GM19468 (cell line): ENCODE measurements at regions not wholly inside any gene's neighbourhood (a gene's known extent, or its start where the extent isn't known, plus 50 kb on each side); places are given as distances from the start of the nearest gene placed in this dataset.

Experiments
- ATAC-seq: cut with Tn5 transposase; IDR thresholded peaks from one replicate; pipeline ENCODE4 v1.9.1; 2021; ENCODE audit warnings: mild to moderate bottlenecking, moderate library complexity, moderate number of reproducible peaks; ENCODE audit not compliant: unreplicated experiment; ENCODE audit errors: extremely low read depth

DNA sequence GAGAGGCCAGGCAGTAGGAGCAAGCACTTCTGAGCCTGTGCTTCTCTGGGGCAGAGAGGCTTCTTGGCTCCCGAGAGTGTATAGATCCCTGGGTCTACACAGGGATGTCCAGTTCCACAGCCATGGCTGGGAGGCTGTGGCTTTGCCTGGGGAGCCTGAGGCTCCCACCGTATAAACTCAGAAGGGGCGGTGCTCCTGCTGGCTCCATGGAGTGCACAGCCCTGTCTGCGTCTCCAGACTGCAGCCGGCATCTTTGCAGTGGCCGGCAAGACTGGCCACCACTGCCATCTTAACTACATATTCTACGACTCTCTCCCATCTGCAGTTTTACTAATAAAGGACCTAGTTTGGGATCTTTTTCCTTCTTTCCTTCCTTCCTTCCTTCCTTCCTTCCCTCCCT lies 1253.8 kb downstream of the C4orf33 start:
- no peak for ATAC-seq

DNA sequence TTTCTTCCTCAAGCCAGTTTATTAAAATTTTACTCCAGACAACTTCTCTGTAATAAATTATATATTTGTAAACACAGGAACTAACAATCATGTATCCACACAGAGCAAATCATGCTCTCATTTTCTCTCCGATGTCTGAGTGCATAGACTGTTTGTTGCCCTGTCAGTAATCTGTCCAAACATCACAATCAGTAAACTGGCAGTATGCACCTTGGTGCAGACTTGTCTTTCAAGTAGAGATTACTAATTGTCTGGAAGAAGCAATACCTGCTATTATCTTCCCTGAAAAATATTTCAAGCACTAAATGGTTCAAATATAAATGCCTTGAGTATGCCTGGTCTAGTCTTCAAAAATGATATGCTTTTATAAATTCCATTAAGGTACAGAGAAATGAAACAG lies 1260.9 kb downstream of the C4orf33 start:
- ATAC-seq, result no peak

DNA sequence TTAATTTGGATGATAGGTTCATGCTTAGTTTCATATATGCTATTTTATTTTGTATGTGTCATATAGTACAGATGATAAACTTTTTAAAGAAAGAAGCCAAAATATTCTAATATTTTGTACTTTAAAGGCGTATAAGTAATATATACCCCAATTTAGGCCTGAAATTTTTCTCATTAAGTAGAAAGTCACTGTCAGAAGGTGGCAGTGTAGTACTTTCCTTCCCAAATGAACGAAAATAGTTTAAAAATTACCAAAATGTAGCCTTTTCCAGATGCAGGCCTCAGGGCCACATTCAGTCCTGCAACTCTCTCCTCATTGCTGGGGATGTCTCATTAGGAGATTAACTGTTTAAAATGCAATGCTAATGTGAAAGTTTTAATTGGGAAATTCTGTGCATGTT lies 1263.6 kb downstream of the C4orf33 start:
- ATAC-seq, result no peak

DNA sequence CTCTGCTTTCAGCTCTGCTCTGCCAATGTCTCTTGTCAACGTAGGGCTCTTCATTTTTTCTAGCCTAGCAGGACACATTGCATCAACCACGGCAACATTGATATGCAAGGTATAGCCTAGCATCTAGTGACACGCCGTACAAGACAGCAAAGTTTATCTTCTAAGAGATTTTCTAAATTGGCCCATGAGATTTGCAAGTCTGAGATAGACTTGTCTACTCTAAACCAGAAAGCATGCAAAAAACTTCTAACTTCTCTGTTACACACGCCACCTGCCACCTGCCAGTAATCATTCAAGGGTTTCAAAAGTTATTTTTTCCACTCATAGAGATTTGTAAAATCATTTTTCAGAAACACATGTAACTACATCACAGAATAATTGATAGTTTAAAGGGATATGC lies 1265.7 kb downstream of the C4orf33 start:
- no peak for ATAC-seq

DNA sequence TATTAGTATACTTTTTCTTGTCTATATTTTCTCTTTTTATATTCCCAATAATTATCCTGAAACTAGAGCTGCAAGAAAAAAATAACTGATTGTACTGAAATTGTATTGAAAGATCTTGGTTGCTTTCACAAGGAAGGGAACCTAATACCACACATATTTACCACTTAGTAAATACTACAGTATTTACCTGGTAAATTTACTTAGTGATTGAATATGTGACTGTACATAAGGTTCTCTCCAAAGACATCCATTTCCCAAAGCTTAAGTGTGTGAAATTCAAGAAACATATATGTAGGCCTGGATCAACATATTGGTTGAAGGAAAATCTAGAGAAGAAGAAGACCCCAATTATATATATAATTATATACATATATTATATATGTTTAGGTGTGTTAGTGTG lies 1272.7 kb downstream of the C4orf33 start:
- no peak for ATAC-seq

DNA sequence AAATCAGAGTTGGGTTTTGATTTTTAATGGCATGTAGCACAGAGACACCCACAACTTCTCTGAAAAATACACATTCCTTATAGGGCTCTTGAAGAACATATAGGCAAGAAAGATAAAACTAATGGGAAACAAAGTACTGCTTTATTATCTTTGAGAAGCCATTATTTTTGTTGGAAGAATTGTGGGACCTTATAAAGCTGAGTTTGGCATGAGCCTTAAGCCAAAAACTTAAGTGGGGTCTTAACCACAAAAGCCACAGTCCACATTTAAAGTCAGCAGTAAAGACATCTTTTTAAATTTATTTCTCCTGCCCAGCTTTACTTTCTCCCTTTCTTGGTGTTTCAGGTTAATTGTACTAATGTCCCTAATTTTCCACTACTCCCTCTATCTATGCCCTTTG lies 1297.3 kb downstream of the C4orf33 start:
- ATAC-seq, result no peak

DNA sequence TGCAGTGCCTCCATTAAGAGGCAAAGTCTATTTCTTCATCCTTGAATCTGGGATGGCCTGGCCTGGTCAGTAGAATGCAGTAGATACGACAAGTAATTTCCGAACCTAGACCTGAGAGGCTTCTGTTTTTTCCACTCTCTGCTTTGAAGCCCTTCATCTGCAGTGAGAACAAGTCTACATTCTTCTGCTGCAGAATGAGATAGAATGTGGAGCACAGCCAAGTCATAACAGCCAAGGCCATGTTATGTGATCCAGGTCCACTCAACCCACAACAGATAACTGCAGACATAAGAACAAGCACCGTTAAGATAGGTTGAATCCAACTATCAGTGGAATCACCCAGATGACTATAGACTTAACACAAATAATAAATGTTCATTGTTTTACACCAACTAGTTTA lies 1297.7 kb downstream of the C4orf33 start:
- ATAC-seq, result no peak

DNA sequence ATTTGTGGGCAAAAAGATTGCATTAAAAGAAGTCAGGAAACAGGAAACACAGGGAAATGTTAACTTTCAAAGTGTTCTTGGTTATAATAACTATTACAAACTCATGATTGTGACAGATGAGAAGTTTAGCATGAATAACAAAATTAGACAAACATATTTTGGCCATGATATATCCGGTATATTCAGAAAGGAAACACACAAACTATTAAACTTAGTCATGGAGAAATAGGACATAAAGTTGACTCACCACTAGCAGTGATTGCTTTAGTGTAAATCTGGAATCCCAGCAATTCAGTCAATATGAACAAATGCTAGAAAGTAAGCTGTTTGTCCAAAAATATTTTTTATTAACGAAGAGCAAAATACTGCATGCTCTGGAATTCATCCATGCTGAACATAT lies 1299.9 kb downstream of the C4orf33 start:
- no peak for ATAC-seq

DNA sequence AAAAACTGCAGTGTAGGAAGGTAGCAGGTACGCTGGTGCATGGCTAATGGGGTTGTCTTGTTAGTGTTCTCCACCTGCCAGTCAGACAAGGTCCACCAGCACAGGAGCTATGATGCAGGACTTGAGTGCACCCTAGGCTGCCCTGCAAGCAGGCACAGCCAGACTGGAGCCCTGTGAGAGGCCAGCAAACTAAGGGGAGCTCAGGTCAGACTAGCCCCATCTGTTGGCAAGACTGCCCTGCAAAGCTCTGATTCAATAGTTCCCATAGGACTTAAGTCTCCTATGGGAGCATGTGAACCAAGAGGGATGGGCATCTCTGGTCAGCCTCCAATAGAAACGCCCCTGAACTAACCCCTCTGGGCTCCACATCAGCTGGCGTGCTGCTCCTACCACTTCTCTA lies 1307.3 kb downstream of the C4orf33 start:
- no peak for ATAC-seq

DNA sequence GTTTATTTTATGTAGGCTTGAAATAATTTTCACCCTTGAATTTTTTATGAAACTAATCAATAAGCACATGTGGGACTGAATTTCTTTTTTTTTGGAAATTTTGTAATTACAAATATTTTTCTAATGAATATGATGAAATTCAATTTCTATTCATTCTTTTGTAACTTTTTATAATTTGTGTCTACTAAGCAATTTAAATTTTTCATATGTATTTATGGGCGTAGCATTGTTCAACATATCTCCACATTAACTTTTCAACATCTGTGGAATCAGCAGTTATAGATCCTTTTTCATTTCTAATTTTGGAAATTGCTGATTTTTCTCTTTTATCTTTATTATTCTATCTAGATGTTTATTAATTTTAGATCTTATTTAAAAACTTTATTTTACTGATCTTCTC lies 1320.3 kb downstream of the C4orf33 start:
- no peak for ATAC-seq

DNA sequence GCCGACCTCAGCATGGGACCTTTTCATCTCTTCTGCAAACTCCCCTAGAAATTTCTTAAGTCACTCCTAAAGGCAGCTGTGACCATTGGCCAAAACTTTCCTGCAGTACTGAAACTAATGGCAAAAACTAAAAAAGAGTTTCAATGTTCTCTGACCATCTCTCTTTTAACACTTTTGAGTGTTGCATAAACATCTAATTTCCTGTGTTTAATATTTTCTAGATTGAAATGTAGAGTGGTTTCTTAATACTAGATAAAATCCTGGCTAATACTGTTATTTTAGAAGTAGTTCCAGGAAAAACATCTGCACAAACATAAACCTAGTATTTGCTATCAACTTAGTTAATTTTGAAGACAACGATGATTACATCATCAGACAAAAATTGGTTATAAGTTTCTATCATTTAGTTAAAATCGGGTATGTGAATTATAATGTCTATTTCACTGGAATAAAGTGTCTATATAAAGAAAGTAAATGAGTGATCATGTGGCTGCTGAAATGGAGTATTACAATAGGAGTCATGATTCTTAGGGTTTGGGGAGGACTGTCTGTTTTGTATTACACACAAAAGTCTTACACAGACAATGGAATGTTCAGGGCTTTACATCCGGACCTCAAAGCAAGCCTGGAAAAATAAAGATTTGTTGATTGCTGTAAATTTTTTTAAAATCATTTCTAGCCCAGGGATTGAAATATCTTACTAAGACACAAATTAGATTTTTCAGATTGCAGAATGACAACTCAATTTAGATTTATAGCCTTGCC lies 1323.4 kb downstream of the C4orf33 start:
- no peak for ATAC-seq

DNA sequence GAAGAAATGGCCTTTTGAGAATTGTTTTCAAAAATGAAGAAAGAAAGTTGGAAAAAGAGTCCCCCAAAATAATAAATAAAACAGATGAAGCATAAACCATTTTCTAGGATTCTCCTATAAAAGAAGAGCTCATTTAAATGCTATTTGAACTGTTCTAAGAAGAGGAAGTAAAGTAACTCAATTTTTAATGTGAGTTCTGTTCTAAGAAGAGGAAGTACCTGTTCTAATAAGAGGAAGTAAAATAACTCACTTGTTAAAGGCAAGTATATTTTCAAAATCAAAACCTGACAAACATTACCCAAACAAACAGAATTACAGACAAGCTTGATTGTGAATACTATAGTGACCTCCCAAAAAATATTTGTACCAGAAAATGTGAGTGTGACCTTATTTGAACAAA lies 1326.3 kb downstream of the C4orf33 start:
- ATAC-seq, result no peak

DNA sequence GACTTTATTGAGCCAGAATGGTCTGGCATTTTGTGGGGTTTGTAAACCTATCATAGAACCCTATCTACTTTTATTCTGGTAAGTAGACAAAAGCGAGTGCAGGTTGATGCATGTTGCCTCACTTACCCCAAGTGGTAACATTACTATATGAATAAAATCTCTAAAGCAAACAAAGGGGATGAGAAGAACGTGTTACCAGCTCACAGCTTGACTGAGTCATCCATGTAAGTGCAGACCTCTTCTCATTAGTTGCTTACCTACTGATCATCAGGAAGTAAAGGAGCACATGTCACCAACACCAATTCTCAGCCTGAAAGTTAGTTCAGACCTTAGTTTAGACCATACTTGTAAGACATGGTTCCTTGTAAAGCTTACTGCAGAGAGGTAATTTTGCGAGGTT lies 1328.3 kb downstream of the C4orf33 start:
- no peak for ATAC-seq

DNA sequence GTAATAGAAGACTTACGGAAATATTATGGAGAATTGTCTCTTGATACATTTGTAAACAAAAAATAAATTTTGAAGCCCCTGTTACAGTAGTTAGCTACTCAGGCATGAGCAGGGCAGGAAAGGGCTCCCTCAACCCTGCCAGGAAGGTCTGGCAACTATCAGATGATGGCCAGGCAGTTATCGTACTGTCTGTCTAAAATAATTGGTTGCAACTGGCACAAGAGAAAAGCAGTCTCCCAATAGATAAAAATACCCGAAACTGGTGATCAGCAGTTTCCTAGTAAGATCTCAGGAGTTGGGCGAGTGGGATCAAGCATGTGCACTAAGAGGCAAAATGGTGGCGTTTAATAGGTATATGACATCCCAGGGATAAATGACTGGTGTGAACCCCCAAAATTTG lies 1336.3 kb downstream of the C4orf33 start:
- no peak for ATAC-seq

DNA sequence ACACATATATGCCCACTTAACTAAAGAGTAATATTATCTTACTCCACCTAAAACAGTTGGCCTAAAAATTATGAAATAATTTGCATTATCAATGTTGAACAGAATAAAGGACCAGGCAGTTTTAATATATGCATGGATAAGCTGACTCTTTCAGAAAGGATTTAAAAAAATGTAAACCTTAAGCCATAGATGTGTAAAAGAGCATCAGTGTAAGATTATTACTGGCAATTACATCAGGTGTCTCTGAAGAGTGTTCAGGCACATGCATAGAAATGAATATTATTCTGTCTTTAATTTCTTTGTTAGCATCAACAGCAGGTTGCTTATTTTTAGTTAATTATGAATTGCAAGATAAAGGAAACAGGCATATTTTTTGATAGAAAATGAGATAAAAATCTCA lies 1353.8 kb downstream of the C4orf33 start:
- ATAC-seq, result no peak

DNA sequence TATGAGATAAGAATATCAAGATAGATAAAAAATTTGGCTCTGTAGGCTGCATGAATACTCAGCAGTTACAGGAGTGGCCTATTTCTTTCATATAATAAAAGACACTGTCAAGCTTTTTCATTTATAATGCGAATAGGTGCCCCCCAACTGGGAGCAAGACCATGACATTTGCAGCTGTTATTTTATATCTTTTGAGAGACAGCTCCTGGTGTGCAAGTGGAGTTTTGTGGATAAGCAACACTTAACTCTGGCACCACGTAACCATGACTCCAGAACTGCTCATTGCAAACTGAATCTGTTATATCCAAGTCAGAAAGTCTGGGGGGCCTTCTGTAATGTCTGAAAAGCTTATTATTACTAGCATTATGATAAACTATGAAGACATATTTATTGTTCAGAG lies 1372.4 kb downstream of the C4orf33 start:
- no peak for ATAC-seq

DNA sequence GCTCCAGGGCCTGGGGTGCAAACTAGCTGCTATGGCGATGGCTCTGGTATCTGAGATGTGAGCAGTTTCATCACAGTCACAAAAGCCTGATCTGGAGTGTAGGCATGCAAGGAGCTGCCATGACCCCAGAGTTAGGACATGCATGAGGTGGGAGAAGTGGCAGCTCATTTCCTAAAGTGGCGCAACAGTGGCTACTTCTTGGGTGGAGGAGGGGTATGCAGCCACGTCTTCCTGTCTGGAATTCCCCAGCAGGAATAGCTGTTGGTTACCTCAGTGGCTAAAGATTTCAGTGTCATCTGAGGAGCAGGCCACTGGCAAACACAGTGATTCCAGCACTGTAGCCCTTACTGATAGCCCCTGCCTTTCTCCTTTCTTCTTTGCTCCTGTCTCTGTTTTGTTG lies 1382.5 kb downstream of the C4orf33 start:
- no peak for ATAC-seq

DNA sequence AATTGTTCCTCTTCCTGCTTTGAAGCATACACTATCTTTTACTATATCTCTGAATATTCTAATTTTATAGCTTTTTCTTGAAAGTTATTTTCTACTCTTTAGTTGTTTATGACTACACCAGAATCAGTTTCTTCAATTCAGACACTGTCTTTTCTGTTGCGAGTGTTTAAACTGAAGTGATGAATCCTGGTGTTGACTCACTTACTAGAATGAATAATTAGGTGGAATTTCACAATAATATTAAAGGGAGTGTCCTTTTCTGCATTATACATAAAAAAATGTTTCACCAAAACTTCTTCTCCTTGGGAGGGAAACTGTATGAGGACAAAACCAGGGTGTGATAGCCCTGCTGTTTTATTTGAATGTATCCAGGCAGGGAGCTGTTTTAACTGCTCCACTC lies 1383.1 kb downstream of the C4orf33 start:
- no peak for ATAC-seq

DNA sequence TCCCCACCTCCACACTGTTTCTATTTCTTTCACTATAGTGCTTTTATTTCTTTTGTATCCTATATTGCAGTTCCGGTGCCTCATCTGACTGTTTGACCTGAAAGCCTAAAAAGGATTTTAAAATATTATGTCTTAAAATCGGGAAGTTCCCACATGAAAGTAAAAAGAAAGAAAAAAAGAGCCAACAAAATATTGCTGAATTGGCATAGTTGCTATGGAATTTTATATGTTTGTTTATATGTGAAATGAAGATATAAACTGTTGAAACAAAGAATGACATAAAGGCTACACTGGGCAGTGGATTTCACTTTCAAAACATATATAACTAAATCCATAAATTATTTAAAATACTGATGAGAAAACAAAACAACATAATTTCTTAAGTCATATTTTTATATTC lies 1383.7 kb downstream of the C4orf33 start:
- ATAC-seq, result no peak

DNA sequence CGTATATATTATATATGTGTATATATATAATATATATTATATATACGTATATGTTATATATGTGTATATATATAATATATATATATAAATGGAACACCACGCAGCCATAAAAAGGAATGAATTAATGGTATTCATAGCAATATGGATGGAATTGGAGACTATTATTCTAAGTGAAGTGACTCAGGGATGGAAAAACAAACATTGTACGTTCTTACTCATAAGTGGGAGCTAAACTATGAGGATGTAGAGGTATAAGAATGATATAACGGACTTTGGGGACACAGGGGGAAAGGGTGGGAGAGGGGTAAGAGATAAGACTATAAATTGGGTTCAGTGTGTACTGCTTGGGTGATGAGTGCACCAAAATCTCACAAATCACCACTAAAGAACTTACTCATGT lies 1388.9 kb downstream of the C4orf33 start:
- ATAC-seq, result no peak

DNA sequence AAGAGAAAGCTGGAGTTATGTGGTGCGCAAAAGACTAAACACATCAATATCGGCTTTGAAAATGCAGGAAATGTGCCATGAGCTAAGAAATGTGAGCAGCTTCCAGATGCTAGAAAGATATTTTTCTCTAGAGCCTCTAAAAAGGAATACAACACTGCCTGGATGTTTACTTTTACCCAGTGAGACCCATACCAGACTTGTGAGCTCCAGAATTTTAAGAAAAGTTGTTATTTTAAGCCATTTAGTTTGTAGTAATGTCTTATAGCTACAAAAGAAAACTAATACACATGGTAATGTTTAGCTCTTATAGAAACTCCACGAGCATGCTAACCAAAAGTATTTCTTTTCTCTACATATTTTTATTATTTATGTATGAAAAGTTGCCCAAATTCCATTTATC lies 1389.4 kb downstream of the C4orf33 start:
- no peak for ATAC-seq

DNA sequence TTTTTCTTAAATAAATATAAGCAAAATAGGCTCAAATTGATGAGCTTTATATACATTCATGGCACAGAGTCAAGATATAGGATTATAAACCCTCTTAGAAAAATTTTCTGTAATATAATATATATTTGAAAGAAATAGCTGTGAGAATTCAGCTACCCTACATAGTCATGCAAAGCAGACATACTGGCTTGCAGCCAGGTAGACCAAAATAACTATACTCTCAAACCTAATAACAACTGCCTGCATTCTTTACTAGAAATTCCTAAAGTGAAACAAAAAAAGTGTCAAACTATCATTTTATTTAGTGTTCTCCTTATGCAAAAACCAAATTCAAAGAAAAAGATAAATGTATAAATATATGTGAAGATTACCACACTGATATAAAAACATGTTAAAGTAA lies 1390.2 kb downstream of the C4orf33 start:
- no peak for ATAC-seq

DNA sequence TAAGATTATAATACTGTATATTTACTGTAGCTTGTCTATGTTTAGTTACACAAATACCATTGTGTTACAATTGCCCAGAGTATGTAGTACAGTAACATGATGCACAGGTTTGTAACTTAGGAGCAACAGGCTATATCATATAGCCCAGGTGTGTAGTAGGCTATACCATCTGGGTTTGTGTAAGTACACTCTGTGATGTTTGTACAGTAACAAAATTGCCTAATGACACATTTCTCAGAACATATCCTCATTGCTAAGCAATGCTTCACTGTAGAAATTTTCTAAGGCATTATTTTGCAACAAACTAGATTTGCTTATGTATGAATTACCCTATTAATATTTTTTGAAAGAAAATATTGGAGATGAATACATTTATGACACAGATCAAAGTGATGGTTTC lies 1390.9 kb downstream of the C4orf33 start:
- ATAC-seq, result no peak
